ENCODE measurements at regions not wholly inside any gene's neighbourhood (a gene's known extent, or its start where the extent isn't known, plus 50 kb on each side); places are given as distances from the start of the nearest gene placed in this dataset.

- H3K9ac ChIP-seq (ENCODE audit: low read length) = no peak overlapping the region
Measured at GRCh38 chr2:221156062-221156734, 415.9 kb downstream of the EPHA4 start.

GRCh38 chr2:221161186-221161585, 410.9 kb downstream of the EPHA4 start:
- H3K27me3 ChIP-seq (ENCODE audit: insufficient read depth, low read length) = no peaks in the 10 kb centered on the region
- no peak overlapping the region for H3K9ac ChIP-seq (ENCODE audit: low read length)
- no peaks in the 10 kb centered on the region for H3K9me2 ChIP-seq (ENCODE audit: low read depth, low read length)
- TF ChIP-seq CTCF (IDR thresholded peaks at IDR 0.05; ENCODE audit: low read length) (no peak), EZH2 (IDR thresholded peaks at IDR 0.05; ENCODE audit: borderline replicate concordance, low read length) (no peak)
- H3K27ac ChIP-seq (ENCODE audit: low read depth, low read length, poor library complexity, severe bottlenecking) = no peak overlapping the region
- H3K4me1 ChIP-seq (ENCODE audit: insufficient read depth, low read length, severe bottlenecking) = no peaks in the 10 kb centered on the region
- H3K4me2 ChIP-seq (ENCODE audit: low read length) = no peak overlapping the region
- no peaks in the 10 kb centered on the region for H3K79me2 ChIP-seq (ENCODE audit: insufficient read depth, low read length)
- H4K20me1 ChIP-seq (ENCODE audit: insufficient read depth, low read length) = no peaks in the 10 kb centered on the region
- H3K36me3 ChIP-seq (ENCODE audit: insufficient read depth, low read length) = no peaks in the 10 kb centered on the region
- no peak overlapping the region for H2AFZ ChIP-seq (ENCODE audit: low read length)
- H3K9me3 ChIP-seq (ENCODE audit: low read length) = no peaks in the 10 kb centered on the region
- H3F3A ChIP-seq (ENCODE audit: insufficient read depth, low read length) = no peaks in the 10 kb centered on the region
- no peak overlapping the region for H3K4me3 ChIP-seq (ENCODE audit: low read depth, low read length, poor library complexity, severe bottlenecking)

More at GRCh38 chr2:221156062-221156734, 415.9 kb downstream of the EPHA4 start:
- Histone ChIP-seq H3K4me1 (ENCODE audit: insufficient read depth, low read length, severe bottlenecking) (no peaks in the 10 kb centered on the region), H3K4me3 (ENCODE audit: low read depth, low read length, poor library complexity, severe bottlenecking) (no peak overlapping the region), H3K27ac (ENCODE audit: low read depth, low read length, poor library complexity, severe bottlenecking) (no peak overlapping the region), H3K36me3 (ENCODE audit: insufficient read depth, low read length) (no peaks in the 10 kb centered on the region), H3F3A (ENCODE audit: insufficient read depth, low read length) (no peaks in the 10 kb centered on the region), H3K27me3 (ENCODE audit: insufficient read depth, low read length) (no peaks in the 10 kb centered on the region), H3K9me2 (ENCODE audit: low read depth, low read length) (no peaks in the 10 kb centered on the region), H3K4me2 (ENCODE audit: low read length) (no peak overlapping the region), H4K20me1 (ENCODE audit: insufficient read depth, low read length) (no peaks in the 10 kb centered on the region), H2AFZ (ENCODE audit: low read length) (no peak overlapping the region), H3K9me3 (ENCODE audit: low read length) (no peaks in the 10 kb centered on the region), H3K79me2 (ENCODE audit: insufficient read depth, low read length) (no peaks in the 10 kb centered on the region)
- TF ChIP-seq CTCF (IDR thresholded peaks at IDR 0.05; ENCODE audit: low read length) (no peak), EZH2 (IDR thresholded peaks at IDR 0.05; ENCODE audit: borderline replicate concordance, low read length) (no peak)

GRCh38 chr2:221166292-221166691, 405.8 kb downstream of the EPHA4 start:
- H3K9me2 ChIP-seq (ENCODE audit: low read depth, low read length) = no peaks in the 10 kb centered on the region
- H3K9me3 ChIP-seq (ENCODE audit: low read length) = no peaks in the 10 kb centered on the region
- no peaks in the 10 kb centered on the region for H3K36me3 ChIP-seq (ENCODE audit: insufficient read depth, low read length)
- H4K20me1 ChIP-seq (ENCODE audit: insufficient read depth, low read length) = no peaks in the 10 kb centered on the region
- H3K4me2 ChIP-seq (ENCODE audit: low read length) = no peak overlapping the region
- H2AFZ ChIP-seq (ENCODE audit: low read length) = no peak overlapping the region
- H3K4me1 ChIP-seq (ENCODE audit: insufficient read depth, low read length, severe bottlenecking) = no peaks in the 10 kb centered on the region
- TF ChIP-seq EZH2 (IDR thresholded peaks at IDR 0.05; ENCODE audit: borderline replicate concordance, low read length) = no peak
- no peak for TF ChIP-seq CTCF (IDR thresholded peaks at IDR 0.05; ENCODE audit: low read length)
- H3K27ac ChIP-seq (ENCODE audit: low read depth, low read length, poor library complexity, severe bottlenecking) = no peak overlapping the region
- no peak overlapping the region for H3K9ac ChIP-seq (ENCODE audit: low read length)
- no peaks in the 10 kb centered on the region for H3K27me3 ChIP-seq (ENCODE audit: insufficient read depth, low read length)
- H3K4me3 ChIP-seq (ENCODE audit: low read depth, low read length, poor library complexity, severe bottlenecking) = no peak overlapping the region
- H3K79me2 ChIP-seq (ENCODE audit: insufficient read depth, low read length) = no peaks in the 10 kb centered on the region
- H3F3A ChIP-seq (ENCODE audit: insufficient read depth, low read length) = no peaks in the 10 kb centered on the region

All from OCI-LY1 (cell line).